Hematopoietic multipotent progenitor cell treated with erythropoietin and hydrocortisone succinate and interleukin-3 and kit ligand, for 4 days (in vitro differentiated cells): ENCODE measurements at regions not wholly inside any gene's neighbourhood (a gene's known extent, or its start where the extent isn't known, plus 50 kb on each side); places are given as distances from the start of the nearest gene placed in this dataset.
A peak's percentile ranks its signal among the peaks of the same experiment; 100 is the strongest.

Experiments
- DNase-seq: peaks from one replicate; pipeline ENCODE4 v3.0.0-alpha.2; 2015

DNA sequence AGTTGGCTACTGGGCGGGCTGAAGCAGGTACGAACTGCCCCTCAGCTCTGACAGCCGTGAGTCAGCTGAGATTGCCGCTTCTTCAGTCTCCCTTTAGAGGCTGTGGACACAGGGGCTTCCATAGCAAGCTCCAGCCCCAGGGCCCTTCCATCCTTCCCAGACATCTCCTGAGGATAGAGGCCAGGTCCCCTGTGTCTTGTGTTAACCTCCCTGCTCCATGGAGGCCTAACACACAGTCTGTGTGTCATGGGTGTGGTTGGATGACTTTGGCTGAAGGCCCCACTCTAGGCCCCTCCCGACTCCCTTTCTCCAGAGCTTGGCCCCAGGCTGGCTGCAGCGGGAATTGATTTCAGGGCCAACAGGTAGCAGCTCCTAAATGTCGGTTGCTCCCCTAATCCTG is 116.1 kb upstream of the TLE3 start:
- DNase-seq: no peak

DNA sequence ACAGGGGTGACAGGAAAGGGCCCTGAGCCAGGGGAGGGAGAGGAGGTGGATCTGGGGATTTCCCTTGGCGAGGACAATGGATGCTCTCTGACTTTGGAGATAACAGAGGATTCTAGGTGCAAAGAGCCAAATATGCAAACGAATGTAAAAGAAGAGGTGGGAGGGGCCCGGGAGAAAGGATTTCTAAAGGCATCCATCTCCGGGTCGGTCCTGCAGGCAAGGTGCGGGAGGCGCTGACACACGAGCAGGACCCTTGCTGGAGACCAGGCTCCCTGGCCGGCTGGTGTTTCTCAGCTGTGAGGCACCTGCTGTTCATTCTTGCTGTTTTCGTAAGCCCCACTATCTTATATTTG is 115.2 kb upstream of the TLE3 start:
- no peak for DNase-seq

DNA sequence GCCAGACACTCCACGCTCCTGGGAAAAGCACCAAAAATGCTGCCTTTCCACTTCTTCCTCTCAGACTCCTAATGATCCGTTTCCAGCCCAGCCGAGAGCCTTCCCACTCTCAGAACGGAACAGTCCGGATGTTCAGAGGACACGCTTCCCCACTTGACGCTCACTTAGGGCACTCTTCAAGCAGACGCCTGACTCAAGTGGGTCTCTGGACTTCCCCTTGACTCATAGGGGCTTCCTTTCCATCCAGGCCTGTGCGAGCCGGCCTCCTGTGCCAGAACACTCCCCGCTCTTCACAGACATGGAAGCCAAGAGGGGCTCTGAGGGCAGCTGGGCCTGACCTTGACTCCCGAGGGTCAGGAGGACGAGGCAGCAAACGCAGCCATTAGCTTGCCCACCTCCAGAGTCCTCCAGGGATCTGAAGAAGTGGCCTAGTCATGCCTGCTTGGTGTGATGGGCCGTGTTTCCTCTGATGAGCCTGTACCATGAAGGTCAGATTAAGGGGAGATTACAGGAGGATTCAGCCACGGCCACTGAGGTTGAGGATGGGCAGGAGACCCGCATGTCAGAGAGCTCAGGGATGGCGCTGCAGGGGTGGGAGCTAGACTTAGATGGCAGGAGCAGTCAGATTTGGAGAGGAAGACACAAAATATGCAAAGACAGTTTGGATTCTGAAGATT is 114.7 kb upstream of the TLE3 start:
- no peak for DNase-seq

DNA sequence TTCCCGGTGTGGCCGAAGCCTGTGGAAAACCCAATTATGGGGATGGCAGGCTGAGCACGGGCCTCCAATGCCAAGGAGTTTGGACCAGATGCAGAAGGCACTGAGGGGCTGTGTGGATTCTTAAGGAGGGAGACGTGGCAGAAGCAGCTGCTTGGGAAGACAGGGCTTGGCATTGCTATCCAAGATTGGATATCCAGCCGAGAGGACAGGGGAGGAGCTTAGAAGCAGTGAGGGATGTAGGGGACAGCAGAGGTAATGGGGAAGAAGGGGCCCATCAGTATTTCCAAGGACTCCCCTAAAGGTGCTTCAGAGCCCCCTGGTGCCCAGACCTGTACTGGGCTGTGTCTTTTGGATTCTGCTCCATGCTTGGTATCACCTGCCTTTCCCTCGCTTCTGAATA is 112.8 kb upstream of the TLE3 start:
- DNase-seq: no peak

DNA sequence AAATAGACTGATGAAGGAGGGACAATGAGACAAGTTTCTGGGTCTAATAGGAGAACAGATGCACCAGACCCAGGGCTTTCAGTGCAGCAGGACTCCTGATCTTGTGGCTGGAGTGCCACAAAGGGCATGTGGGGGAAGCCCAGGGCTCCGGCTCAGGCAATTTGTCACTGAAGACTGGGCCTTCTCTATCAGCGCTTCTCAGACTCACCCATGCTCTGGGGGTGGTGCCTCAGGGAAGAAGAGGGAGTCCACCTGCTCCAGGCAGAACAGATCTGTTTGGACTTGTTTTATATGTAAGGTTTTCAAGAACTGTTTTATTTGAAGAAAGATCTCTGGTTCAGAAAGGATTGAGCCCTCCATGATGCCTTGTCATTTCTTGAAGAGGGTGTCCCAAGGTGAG is 112.4 kb upstream of the TLE3 start:
- no peak for DNase-seq

DNA sequence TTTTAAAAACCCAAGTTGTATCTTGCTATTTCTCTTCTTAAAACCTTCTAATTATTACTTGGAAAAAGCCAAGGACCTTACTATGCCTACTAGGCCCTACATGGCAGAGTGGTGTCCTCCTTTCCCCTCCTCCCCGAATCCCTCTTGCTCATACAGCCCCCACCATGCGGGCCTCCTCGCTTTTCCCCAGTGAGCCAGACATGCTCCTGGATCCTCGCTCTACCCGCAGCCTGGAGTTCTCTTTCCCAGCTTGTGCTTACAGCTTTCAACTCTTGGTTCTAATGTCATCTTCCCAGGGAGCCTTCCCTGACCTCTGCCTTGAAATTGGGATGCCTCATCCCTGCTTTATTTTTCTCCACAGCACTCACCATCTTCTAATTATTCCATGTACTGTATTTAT is 111.8 kb upstream of the TLE3 start:
- DNase-seq: no peak

DNA sequence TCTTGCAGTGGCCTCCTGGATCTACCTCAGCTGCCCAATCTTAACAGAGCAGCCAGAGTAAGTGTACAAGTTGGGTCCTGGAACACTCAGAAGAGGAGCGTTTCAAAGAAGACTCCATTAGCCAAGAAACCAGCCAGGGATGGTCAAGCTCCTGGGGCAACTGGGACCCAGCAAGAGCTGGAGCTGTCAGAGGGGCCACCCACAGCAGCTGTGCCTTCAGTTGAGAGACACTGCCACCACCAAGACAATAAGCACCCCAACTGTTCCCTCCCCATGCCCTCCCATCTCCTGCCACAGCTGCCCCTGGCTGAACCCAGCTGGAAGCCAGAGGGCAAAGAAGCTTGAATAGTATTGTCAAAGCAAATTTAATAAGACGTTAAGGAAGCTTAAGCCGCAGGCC is 110.6 kb upstream of the TLE3 start:
- no peak for DNase-seq

DNA sequence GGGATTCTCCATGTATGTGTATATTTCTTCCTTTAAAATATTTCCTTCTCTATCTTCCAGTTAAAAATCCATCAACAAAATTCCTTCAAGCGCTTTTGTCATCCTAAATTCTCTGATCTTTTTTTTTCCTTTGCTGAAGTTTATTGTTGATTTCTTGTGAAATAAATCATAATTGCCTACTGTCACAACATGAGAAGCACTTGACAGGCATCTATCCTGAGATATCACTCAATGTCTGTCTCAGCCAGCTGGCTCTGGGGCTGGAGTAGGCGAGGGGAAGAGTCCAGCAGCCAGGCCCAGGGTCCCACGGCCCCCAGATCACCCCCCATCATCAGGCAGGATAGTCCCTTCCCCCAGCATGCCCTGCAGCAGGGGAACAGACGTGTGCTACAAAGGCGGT is 109.0 kb upstream of the TLE3 start:
- no peak for DNase-seq

DNA sequence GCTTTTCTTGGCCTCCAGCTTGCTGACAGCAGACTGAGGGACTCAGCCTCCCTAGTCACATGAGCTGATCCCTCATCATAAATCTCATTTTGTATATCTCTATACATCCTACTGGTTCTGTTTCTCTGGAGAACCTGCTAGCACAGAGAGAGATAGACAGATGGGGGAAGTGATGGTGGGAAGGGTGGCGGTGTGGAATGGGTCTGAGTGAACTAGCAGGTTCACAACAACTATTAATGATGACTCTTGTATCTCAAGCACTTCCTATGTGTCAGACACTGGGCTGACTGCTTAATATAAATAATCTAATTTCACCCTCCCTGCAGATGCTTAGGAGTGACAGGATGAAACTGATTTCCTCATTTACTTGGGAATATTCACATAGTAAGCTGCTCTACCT is 106.9 kb upstream of the TLE3 start:
- no peak for DNase-seq

DNA sequence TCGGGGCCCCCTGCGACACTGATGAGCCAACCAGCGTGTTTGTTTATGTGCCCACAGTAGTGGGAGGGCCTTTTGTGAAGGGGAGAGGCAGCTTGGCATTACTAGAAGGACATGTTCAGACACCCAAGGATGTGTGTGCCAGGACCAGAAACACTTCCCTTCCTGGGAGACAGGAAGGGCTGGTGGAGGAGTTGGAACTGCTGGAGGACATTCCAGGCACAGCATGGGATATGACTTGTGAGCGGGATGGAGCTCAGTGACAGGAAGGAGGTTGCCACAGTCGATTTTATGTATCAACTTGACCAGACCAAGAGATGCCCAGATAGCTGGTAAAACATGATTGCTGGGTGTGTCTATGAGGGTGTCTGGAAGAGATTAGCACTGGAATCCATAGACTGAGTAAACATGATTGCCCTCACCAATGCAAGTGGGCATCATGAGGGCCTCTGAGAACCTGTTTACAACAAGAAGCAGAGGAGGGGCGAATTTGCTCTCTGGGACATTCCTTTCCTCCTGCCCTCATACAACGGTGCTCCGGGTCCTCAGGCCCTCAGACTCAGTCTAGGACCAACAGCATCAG is 106.4 kb upstream of the TLE3 start:
- DNase-seq: peak; percentile 49

DNA sequence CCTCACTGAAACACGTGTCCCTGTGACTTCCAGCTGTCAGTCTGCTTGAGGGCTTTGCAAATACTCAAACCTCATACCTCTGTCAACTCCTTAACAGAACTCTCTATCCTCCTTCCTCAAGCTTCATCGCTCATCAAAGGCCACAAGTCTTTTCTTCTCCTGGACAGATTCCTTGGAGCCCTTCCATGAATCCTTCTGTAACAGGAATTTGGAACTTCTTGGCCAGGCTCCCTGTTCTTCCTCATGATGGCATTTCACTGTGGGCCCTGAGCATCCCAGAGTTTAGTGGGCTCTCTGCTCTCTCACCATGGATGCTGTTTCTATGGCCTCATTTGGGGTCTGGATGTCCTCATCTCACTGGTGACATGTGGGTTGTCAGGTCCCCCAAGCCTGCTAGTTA is 105.0 kb upstream of the TLE3 start:
- DNase-seq: no peak

DNA sequence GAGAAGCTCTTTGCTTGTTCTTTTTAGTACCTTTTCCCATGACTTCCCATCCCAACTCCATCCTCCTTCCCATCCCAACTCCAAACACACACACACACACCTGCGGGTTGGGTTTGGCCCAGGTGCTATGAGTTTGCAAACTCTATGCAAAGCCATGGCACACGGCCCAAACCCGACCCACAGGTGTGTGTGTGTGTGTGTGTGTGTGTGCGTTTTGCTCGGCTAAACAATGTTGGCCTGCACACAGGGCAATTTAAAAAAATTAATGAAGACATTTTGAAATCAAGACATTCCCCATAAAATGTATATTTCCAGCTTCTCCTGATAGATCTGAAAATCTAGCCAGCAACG is 103.7 kb upstream of the TLE3 start:
- DNase-seq: no peak

DNA sequence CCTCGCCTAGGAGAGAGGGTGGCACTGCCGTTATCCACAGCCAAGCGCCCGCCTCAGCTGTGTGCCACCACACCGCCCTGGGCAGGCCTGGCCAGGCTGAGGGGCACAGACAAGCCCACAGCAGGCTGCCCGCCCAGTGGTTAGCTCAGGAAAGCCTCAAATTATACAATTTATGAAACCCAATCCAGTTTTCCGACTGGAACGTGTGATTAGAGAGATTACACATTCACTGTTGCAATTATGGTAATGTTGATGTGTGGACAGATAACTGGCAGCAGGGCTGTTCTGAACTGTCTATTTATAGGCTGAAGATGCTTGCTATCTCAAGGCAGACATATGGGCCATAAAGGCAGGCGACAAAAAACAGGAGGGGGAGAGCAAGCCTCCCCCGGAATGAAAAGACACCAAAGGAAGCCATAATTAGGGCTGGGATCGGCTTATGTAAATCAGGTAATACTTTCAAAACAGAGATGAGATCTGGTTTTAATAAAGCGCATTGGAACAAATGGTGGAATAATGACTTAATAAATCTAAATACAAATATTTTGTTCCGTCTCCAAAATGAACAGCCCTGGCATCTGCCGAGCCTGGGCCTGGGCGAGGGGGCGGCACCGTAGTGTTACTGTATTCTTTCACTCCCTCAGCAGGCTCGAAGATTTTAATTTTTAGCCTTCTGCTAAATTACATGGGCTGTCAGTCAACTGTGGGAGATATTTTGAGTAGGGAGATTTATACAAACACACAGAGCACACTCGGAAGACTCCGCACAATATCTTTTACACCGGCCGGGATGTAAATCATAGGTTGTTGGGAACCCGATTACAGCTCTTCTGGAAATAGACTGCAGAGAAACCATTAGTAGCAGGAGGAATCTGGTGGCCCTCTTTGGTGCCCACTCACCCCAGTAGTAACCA is 103.1 kb upstream of the TLE3 start:
- DNase-seq: peak; percentile 83

DNA sequence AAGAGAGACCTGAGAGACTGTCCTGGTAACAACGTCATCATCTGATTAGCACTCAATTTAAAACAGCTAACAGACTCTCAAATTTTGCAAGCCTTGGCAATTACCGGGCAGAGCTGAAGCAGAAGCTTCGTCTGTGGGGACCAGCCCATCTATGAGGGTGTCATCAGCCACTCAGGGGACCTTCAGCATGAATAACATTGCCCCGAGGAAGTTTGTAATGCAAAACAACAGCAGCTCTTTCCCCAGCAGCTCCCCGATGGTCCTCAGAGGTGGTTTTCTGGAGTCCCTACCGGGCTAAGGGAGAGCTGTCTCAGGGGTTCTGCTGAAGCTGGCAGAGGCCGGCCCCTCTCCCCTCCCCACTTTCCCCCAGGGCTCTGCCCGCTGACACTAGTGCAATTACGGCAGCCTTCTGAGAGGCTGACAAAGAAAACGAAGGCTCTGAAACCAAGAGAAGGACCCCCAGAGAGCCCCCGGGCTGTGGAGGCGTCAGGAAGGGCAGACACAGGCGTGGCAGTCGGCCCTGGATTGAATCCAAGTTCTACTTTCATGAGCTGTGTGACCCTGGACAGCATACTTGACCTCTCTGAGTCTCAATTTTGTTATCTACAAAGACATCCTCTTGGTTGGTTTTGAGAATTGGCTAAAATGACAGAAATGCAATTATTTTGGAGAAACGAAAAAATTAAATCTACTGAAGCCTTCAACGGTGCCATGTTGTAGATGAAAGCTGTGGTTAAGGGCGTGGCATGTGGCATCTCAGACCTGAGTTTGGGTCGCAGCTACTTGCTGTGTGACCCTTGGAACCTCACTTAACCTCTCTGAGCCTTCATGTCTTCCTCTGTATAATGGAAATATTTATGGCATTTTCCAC is 102.1 kb upstream of the TLE3 start:
- peak; percentile 38 for DNase-seq

DNA sequence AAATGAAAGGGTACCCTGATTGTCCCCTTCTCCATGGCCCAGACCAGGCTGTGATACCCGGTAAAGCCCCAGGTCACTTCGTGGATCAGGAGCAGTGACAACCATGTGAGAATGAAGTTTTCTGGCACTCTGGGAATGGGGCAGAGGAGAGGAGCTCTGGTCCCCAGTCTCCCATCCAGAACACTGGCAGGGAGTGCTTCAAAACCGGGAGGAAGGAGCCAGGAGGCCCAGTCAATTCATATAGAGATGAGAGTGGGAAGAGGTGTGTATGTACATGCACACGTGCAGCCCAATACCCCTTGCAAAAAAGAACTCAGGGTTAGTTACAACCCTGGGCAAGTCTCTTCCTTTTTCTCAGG is 101.4 kb upstream of the TLE3 start:
- DNase-seq: no peak

DNA sequence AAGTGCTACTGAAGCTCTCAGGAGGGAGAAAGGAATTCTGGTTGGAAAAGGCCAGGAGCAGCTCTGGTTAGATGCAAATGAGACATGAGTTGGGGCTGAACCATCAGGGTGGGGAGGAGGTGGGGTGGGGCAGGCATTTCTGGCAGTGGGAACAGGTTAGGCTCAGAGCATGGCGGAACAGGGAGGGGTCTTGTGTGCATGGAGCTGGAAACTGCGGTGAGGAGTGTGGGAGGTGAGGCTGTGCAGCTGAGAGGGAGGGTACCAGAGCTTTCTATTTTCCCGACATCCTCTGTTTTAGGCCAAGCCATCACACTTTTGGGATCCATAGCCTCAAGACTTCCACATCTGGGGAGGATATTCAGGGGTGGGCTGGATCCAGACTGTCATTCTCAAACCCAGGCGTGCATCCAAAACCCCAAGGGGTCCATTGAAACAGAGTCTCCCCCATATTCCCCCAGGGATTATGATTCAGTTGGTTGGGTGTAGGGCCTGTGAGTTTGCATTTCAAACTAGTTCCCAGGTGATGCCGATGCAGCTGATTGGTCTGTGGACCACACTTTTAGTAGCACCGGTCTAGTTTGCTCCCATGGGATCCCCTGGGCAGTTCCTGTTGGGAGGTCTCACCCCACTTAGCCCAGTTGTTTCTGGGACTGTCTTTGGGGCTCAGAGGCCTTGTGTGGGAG is 100.9 kb upstream of the TLE3 start:
- DNase-seq: no peak

DNA sequence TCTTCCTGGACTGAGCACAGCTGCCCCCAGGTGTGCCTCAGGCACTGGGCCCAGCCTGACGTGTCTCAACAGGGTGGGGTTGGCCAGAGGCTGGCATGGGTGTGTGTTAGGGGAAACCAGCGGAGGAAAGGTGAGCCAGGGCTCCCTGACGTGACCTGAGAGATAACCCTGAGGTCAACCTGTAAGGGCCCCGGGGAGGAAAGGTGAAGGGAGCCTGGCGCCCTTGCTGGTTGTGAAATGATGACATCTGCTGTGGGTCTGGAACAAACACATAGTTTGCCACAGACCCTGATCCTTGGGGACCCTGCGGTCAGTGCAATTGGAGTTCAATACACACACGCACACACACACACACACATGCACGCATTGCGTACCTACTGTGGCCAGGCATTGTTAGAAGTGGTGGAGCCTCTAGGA is 100.2 kb upstream of the TLE3 start:
- DNase-seq: no peak

DNA sequence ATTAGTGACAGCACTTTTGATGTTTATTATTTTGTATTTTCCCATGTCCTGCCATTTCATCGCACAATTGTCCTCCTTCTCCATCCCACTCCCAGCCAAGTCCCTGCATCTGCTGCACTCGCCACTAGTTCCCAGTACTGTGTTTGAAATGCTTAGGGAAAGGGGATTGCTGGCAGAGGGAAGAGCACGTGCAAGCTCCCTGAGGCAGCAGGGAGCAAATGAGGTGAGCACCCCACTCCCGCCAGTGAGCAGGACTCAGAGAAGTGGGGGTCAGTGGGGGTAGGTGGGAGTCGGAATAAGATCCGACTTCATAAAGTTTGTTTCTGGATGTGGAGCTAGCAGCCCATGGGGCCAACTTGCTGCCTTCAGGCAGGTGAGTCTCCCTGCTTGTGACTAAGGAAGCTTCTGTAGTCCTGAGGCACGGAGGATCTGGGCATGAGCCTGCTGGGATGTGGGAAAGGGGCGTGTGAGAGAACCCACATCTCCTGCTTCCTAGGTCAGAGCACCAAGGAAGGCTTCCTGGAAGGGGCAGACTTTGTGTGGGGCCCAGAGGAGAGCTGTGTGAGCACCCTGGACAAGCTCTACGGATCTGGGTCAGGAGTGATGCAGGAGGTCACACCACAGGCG is 99.7 kb upstream of the TLE3 start:
- no peak for DNase-seq

DNA sequence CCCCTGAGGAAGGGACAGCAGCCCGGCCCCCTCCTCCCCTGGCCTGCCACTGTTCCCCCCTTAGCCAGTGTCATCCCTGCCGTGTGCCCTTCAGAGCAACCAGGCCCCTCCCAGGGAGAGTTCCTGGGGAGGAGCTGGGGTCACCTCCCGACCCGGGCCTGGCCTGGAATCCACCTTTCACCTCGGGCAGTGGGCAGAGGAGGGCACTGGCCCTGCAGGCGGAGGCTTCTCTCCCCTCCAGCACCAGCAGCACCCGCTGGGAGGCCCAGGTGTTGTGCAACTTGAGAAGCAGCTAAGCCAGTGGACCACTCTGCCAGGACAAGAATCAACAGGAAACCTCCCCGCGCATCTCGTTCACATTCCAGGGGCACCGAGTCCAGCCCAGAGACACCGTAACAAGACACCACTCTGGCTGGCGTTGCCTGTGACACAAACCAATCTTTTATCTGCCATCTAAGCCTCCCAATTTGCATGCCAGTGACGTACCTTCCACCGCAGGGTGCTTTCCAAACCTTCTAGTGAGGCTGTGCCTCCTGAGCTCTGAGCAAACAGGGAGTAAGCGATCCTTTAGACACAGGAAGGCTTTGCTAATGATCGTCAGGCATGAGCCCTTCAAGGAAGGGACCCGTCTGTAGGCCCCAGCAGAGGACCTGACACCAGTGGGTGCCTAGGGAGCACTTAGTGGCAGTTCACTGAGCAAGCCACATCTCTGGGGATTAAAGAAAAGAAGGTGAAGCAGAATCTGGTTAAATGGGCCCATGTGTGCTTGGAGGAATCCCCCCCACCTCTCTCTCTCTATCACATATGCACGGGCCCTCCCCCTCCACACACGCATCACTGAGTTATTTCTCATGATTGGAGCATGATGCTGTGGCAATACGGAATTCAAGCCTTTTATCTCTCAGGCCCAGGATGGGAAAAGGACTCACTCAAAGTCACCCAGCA is 98.9 kb upstream of the TLE3 start:
- DNase-seq: no peak

DNA sequence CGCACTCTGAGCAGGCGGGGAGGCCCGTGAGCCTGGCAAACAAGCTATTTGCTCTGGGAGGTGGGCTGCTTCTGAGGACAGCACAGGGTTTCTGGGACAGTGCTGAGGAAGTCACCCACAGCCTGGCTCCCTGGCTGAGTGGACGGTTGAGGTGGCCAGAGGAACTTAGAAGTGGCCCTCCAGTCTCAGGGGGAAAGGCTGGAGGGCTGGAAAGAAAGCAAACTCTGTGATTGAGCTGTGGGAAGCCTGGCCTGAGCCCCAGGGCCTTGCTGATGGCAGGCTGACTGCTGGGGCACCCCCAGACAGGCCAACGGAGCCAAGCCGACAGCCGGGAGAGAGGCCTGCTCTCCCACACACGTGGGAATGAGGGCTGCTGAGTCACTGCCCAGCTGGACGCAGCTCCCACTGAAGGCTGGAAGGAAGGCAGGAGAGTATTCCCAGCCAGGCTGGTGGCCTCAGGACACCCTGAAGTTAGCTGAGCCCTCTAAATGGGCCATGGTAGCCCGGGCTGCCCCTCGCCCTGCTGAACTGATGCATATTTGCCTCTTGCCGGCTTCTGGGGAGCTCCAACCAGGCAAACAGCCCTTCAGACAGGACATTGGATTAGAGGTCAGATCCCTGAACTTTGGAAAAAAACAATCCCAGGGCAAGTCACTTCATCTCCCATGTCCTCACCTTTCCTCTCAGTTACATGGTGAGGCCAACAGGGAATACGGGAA is 98.0 kb upstream of the TLE3 start:
- DNase-seq: no peak

DNA sequence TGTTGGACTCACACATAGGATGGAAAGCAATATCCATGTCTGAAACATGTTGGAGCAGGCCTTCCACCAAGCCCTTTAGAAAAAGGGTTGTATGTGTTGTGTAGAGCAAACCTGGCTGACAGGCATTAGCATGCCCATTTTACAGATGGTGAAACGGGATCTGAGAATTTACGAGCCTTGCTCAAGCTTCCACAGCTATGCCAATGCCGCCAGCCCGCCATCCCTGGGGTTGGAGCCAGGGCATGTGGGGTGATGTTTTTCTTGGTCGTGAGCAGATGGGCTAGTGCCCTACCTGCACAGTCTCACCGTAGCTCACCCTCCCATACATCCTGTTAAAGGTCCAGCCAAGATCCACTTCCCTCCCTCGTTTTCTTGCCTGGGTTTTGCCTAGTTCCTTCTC is 97.5 kb upstream of the TLE3 start:
- DNase-seq: no peak
